B cell (primary cell): ENCODE measurements at regions not wholly inside any gene's neighbourhood (a gene's known extent, or its start where the extent isn't known, plus 50 kb on each side); places are given as distances from the start of the nearest gene placed in this dataset.

Experiments used
- ATAC-seq: fragments of 200-7000 bp; cut with Tn5 transposase; one replicate; pipeline ENCODE4 v1.10.0; 2021; ENCODE audit warnings: low read depth, mild to moderate bottlenecking, moderate number of reproducible peaks, moderate library complexity
- CTCF ChIA-PET: fragments of 350-600 bp; sonication (Branson Sonifier 250); formaldehyde crosslinking; loops from one replicate; lab custom pipeline; 2021; ENCODE audit warnings: antibody characterized with exemption, inconsistent platforms; lab: Charles Lee
- POLR2A ChIA-PET: fragments of 350-600 bp; sonication (Branson Sonifier 250); formaldehyde crosslinking; loops from one replicate; lab custom pipeline; 2021; ENCODE audit warnings: antibody characterized with exemption; lab: Charles Lee
- DNase-seq: peaks from one replicate; pipeline ENCODE4 v3.0.0; 2013
- H2AFZ ChIP-seq: 2 replicates; pipeline ENCODE4 v1.6.1; 2012; ENCODE audit warnings: mild to moderate bottlenecking, low read depth, low read length; ENCODE audit not compliant: insufficient read depth, poor library complexity, severe bottlenecking
- H3K27ac ChIP-seq, 2 donors: 1 replicate in 1 of 2; 2 replicates in 1 of 2; pipeline ENCODE4 v1.5.1; 2012 to 2013; ENCODE audit warnings: low read length in 2 of 2, mild to moderate bottlenecking in 2 of 2, moderate library complexity in 1 of 2
- H3K27me3 ChIP-seq, 4 experiments: fragments of 200-600 bp in 1 of 4; sonication (generic) in 1 of 4; replicated peaks in 1 of 4; 1 replicate in 2 of 4; 2 replicates in 2 of 4; pipeline versions ENCODE4 v1.6.1 to v1.7.0; 2013 to 2016; ENCODE audit warnings: low read length in 3 of 4, mild to moderate bottlenecking in 2 of 4, mixed read lengths in 1 of 4, moderate library complexity in 1 of 4; ENCODE audit not compliant: insufficient read depth in 4 of 4, control insufficient read depth in 3 of 4; ENCODE audit errors: control extremely low read depth in 1 of 4
- H3K36me3 ChIP-seq, 2 experiments: replicated peaks in 1 of 2; 1 replicate in 1 of 2; 2 replicates in 1 of 2; pipeline versions ENCODE4 v1.6.1 to v1.7.1; 2013; ENCODE audit warnings: low read length in 1 of 2; ENCODE audit not compliant: insufficient read depth in 2 of 2, control insufficient read depth in 1 of 2; ENCODE audit errors: control extremely low read depth in 1 of 2, extremely low read depth in 1 of 2
- H3K4me1 ChIP-seq, 2 donors: fragments of 200-600 bp in 1 of 2; sonication (generic) in 1 of 2; 1 replicate in 1 of 2; 2 replicates in 1 of 2; pipeline versions ENCODE4 v1.5.1 to v1.6.1; 2013 to 2017; ENCODE audit warnings: low read length in 2 of 2; ENCODE audit not compliant: control insufficient read depth in 2 of 2, insufficient read depth in 2 of 2
- H3K4me2 ChIP-seq: replicated peaks from 2 replicates; pipeline ENCODE3; 2012; ENCODE audit warnings: mild to moderate bottlenecking, low read depth, low read length; ENCODE audit not compliant: poor library complexity, severe bottlenecking
- H3K4me3 ChIP-seq, 5 experiments: fragments of 200-600 bp in 1 of 5; sonication (generic) in 1 of 5; 1 replicate in 3 of 5; 2 replicates in 2 of 5; pipeline versions ENCODE4 v1.5.1 to v1.7.0; 2011 to 2016; ENCODE audit warnings: low read length in 4 of 5, mild to moderate bottlenecking in 4 of 5, low read depth in 2 of 5, control low read depth in 1 of 5, moderate library complexity in 1 of 5; ENCODE audit not compliant: insufficient read depth in 1 of 5; ENCODE audit errors: control extremely low read depth in 1 of 5, extremely low read depth in 1 of 5
- H3K79me2 ChIP-seq: fragments of 200-600 bp; sonication (generic); one replicate; pipeline ENCODE4 v1.6.0; 2016; ENCODE audit warnings: low read length; ENCODE audit not compliant: control insufficient read depth, insufficient read depth
- H3K9ac ChIP-seq: fragments of 200-600 bp; sonication (generic); 2 replicates; pipeline ENCODE4 v1.6.1; 2017; ENCODE audit warnings: mild to moderate bottlenecking, low read length, moderate library complexity
- H3K9me3 ChIP-seq, 3 donors: one replicate each; pipeline versions ENCODE4 v1.6.1 to v1.7.1; 2013; ENCODE audit warnings: low read length in 2 of 3; ENCODE audit not compliant: control insufficient read depth in 2 of 3, insufficient read depth in 1 of 3; ENCODE audit errors: control extremely low read depth in 1 of 3
- H4K20me1 ChIP-seq: 2 replicates; pipeline ENCODE4 v1.6.0; 2012; ENCODE audit warnings: mild to moderate bottlenecking, low read length; ENCODE audit not compliant: insufficient read depth, control insufficient read depth, poor library complexity, severe bottlenecking
- H3K27ac Mint-ChIP-seq: one replicate; pipeline ENCODE4 v1.8.0; 2021; ENCODE audit warnings: mixed read lengths
- H3K27me3 Mint-ChIP-seq: one replicate; pipeline ENCODE4 v1.8.0; 2021; ENCODE audit warnings: mixed read lengths
- H3K4me1 Mint-ChIP-seq: one replicate; pipeline ENCODE4 v1.8.0; 2021; ENCODE audit warnings: mixed read lengths
- H3K4me3 Mint-ChIP-seq: one replicate; pipeline ENCODE4 v1.8.0; 2021; ENCODE audit warnings: mixed read lengths
- H3K9me3 Mint-ChIP-seq: one replicate; pipeline ENCODE4 v1.8.0; 2022; ENCODE audit warnings: mixed read lengths; ENCODE audit not compliant: insufficient read depth
- CTCF ChIP-seq: fragments of 200-600 bp; IDR thresholded peaks from one replicate; pipeline ENCODE4 v1.8.0; 2022; ENCODE audit warnings: antibody characterized with exemption, mild to moderate bottlenecking
- EZH2 ChIP-seq: IDR thresholded peaks from 2 replicates; pipeline ENCODE4 v1.6.1; 2012; ENCODE audit warnings: borderline replicate concordance, low read depth, mild to moderate bottlenecking, moderate library complexity, low read length; ENCODE audit not compliant: insufficient read depth, poor library complexity, severe bottlenecking
- WGBS: methylation state at CpG from one replicate; pipeline ENCODE4 v1.1.5; 2013; ENCODE audit warnings: missing lambda C conversion rate; ENCODE audit not compliant: insufficient coverage; 5-methylcytosine and 5-hydroxymethylcytosine counted together
- intact Hi-C: fragments of 100-400 bp; cut with micrococcal nuclease; formaldehyde crosslinking; loops from one replicate; pipeline ENCODE4 v1.10.0; 2022

- no peak overlapping the region for H3K4me3 Mint-ChIP-seq
- Histone ChIP-seq H3K27ac (no peak overlapping the region), H3K4me3 (no peak overlapping the region), H3K9ac (no peak overlapping the region), H4K20me1 (no peaks in the 10 kb centered on the region), H3K79me2 (no peaks in the 10 kb centered on the region), H3K4me2 (no peak overlapping the region), H2AFZ (no peak overlapping the region), H3K4me1 (no peaks in the 10 kb centered on the region), H3K9me3 (no peaks in the 10 kb centered on the region), H3K27me3 (peaks cover 0 to 9% (median 4%) of the 10 kb centered on the region in 4 experiments), H3K36me3 (no peaks in the 10 kb centered on the region)
- ChIA-PET POLR2A (no interaction called here), CTCF (no interaction called here)
- ATAC-seq = no peak
- no peak overlapping the region for H3K27ac Mint-ChIP-seq
- intact Hi-C loops = no loop called here
- DNase-seq = no peak
- H3K4me1 Mint-ChIP-seq = no peaks in the 10 kb centered on the region
- peaks cover 2% of the 10 kb centered on the region for H3K9me3 Mint-ChIP-seq
- H3K27me3 Mint-ChIP-seq = peaks cover 48% of the 10 kb centered on the region
- TF ChIP-seq EZH2 = no peak
- no peak for TF ChIP-seq CTCF
- no CpG with 5 or more reads among the region's 1 CpG for WGBS
Measured at GRCh38 chr2:38207168-38207567, 131.2 kb upstream of the CYP1B1 start.

- no peak overlapping the region for H3K4me3 Mint-ChIP-seq
Measured at GRCh38 chr2:38203446-38203810, 127.5 kb upstream of the CYP1B1 start.

More at GRCh38 chr2:38203446-38203810, 127.5 kb upstream of the CYP1B1 start:
- no peak overlapping the region for H3K4me2 ChIP-seq
- no peaks in the 10 kb centered on the region for H3K4me1 Mint-ChIP-seq
- no peaks in the 10 kb centered on the region for H3K9me3 ChIP-seq
- WGBS = 98% methylated on average over 7 of the region's 9 CpGs
- H3K4me3 ChIP-seq = no peak overlapping the region
- DNase-seq (no peak), ATAC-seq (no peak)
- peaks cover 66% of the 10 kb centered on the region for H3K27me3 Mint-ChIP-seq
- H3K79me2 ChIP-seq = no peaks in the 10 kb centered on the region
- H2AFZ ChIP-seq = no peak overlapping the region
- CTCF ChIA-PET = no interaction called here
- no peaks in the 10 kb centered on the region for H4K20me1 ChIP-seq
- H3K27ac ChIP-seq = no peak overlapping the region
- H3K27me3 ChIP-seq = peaks cover 0 to 9% (median 8%) of the 10 kb centered on the region in 4 experiments
- intact Hi-C loops = no loop called here
- POLR2A ChIA-PET = no interaction called here
- H3K27ac Mint-ChIP-seq = no peak overlapping the region
- peaks cover 2% of the 10 kb centered on the region for H3K9me3 Mint-ChIP-seq
- TF ChIP-seq CTCF (no peak), EZH2 (no peak)
- no peaks in the 10 kb centered on the region for H3K4me1 ChIP-seq
- no peaks in the 10 kb centered on the region for H3K36me3 ChIP-seq
- H3K9ac ChIP-seq = no peak overlapping the region
